Spleen (tissue), 7 donors: ENCODE measurements at regions not wholly inside any gene's neighbourhood (a gene's known extent, or its start where the extent isn't known, plus 50 kb on each side); places are given as distances from the start of the nearest gene placed in this dataset.

Experiments used
- POLR2A ChIP-seq, 3 donors: fragments of 450-650 bp; IDR thresholded peaks; one replicate each; pipeline ENCODE4 v1.5.1; 2017; ENCODE audit warnings: antibody characterized with exemption in 3 of 3, mild to moderate bottlenecking in 1 of 3
- POLR2AphosphoS5 ChIP-seq, 3 donors: sonication (generic); formaldehyde crosslinking; IDR thresholded peaks; one replicate each; pipeline ENCODE4 v1.5.1; 2017; ENCODE audit warnings: antibody characterized with exemption in 3 of 3
- TF ChIP-seq, protein P1 (sequence below), 11 experiments: fragments of 200-600 bp in 7 of 11; fragments of 450-650 bp in 4 of 11; sonication (generic) in 4 of 11; IDR thresholded peaks in 8 of 11; conservative IDR thresholded peaks in 3 of 11; 1 replicate in 7 of 11; 2 replicates in 4 of 11; pipeline versions ENCODE4 v1.4.0 to v1.8.0; 2016 to 2021; ENCODE audit warnings: antibody characterized with exemption in 11 of 11, inconsistent platforms in 4 of 11, mild to moderate bottlenecking in 1 of 11
- donor health status: DM: no; HTN: no; CAD: no; lungs with moderate emphysema.
- donor health status: DM: no; HTN: no; CAD: no.
- donor health status: DM: no; HTN: no; CAD: no.

DNA sequence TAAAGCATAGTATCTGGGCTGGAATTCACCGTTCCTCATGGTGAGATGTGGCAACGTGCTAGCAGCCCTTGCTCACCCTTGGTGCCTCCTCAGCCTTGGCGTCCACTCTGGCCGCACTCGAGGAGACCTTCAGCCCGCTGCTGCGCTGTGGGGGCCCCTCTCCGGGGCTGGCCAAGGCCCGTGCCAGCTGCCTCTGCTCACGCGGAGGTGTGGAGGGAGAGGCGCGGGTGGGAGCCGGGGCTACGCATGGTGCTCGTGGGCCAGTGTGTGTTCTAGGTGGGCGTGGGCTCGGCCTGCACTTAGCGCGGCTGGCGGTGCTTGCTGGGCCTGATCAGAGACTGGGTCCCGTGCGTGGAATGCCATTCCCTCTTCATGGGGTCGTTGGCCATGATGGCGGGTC is 424.2 kb downstream of the KCTD16 start:
- TF ChIP-seq, protein P1, sequence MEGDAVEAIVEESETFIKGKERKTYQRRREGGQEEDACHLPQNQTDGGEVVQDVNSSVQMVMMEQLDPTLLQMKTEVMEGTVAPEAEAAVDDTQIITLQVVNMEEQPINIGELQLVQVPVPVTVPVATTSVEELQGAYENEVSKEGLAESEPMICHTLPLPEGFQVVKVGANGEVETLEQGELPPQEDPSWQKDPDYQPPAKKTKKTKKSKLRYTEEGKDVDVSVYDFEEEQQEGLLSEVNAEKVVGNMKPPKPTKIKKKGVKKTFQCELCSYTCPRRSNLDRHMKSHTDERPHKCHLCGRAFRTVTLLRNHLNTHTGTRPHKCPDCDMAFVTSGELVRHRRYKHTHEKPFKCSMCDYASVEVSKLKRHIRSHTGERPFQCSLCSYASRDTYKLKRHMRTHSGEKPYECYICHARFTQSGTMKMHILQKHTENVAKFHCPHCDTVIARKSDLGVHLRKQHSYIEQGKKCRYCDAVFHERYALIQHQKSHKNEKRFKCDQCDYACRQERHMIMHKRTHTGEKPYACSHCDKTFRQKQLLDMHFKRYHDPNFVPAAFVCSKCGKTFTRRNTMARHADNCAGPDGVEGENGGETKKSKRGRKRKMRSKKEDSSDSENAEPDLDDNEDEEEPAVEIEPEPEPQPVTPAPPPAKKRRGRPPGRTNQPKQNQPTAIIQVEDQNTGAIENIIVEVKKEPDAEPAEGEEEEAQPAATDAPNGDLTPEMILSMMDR (IDR thresholded peaks at IDR 0.05 in 8 of 11, conservative IDR thresholded peaks at IDR 0.05 in 3 of 11), result no peak
- TF ChIP-seq POLR2AphosphoS5 (IDR thresholded peaks at IDR 0.05) (no peak), POLR2A (IDR thresholded peaks at IDR 0.05) (no peak)
